Astrocyte of the hippocampus (primary cell): ENCODE measurements at regions not wholly inside any gene's neighbourhood (a gene's known extent, or its start where the extent isn't known, plus 50 kb on each side); places are given as distances from the start of the nearest gene placed in this dataset.
A peak's percentile ranks its signal among the peaks of the same experiment; 100 is the strongest.
"Not testable (repeated sequence)": the region's sequence is repeated elsewhere in the genome, so short reads cannot be mapped to it uniquely, and the experiment has no call there.

Experiments
- DNase-seq: peaks from one replicate; pipeline ENCODE4 v3.0.0; 2011; ENCODE audit warnings: low read depth, low spot score

GRCh38 chr10:53439075-53439474 lies 666.5 kb upstream of the MBL2 start:
- not testable (repeated sequence) for DNase-seq

DNA sequence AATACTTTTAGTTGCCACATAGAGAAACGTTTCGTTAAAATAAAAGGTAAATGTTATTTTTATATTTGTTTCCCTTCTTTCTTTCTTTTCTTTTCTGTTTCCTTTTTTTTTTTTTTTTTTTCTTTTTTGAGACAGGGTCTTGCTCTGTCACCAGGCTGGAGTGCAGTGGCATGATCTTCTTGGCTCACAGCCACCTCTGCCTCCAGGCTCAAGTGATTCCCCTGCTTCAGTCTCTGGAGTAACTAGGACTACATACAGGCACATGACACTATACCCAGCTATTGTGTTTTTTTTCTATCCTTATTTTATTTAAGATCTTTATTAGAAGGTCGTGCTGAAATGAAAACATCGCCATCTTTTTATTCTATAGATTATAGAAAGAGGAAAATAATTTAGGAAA lies 661.8 kb upstream of the MBL2 start:
- DNase-seq, result no peak

DNA sequence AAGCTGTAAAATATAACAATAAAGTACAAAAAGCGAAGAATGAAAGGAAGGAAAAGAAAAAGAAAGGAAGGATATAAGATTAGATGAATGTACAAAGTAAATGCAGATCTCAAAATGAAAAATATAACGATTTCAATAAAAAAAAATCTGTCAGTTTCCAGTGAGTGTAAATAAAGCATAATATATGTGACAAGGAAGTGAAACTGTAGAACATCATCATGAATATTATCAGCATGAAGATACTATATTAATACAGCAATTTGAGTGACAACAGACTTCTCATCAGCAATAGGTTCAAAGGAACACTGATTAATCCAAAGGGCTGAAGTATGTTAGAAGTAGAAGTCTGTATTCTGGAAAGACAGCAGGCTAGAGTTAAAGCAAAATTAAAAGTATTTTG lies 659.5 kb upstream of the MBL2 start:
- no peak for DNase-seq

GRCh38 chr10:53430974-53431373 lies 658.4 kb upstream of the MBL2 start:
- no peak for DNase-seq

DNA sequence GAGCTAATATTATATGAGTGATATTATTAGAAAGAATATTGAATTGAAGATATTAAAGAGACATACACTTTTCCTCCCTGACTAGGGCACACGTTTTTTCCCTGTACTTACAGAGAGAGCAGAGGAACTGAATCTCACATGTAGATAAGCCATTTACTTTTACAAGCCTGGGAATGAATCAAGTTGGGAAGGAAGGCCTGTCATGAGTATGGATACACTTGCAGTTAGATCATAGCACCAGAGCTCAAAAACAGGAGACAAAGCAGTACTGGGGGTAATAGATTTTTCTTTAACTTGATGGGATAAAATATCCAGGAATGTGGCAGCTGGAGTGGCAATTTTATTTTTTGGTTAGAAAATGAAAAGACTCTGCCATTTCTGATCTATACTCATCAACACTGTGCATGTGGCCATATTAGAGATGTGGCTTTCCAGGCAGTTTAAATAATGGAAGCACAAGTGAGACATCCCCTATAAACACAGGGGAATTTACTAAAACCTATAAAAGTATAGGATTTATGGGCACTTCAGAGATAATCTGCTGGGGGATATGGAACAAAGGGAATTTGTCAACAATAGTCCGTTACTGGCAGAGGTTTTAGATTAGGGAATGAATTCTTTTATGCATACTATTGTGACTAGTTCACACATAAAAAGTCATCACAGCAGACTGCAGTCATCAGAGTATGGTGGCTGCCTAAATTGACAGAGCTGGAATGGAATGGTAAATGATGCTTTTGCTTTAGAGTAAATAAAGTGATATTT lies 657.7 kb upstream of the MBL2 start:
- peak; percentile 1 for DNase-seq

GRCh38 chr10:53422223-53422888 lies 649.8 kb upstream of the MBL2 start:
- no peak for DNase-seq

DNA sequence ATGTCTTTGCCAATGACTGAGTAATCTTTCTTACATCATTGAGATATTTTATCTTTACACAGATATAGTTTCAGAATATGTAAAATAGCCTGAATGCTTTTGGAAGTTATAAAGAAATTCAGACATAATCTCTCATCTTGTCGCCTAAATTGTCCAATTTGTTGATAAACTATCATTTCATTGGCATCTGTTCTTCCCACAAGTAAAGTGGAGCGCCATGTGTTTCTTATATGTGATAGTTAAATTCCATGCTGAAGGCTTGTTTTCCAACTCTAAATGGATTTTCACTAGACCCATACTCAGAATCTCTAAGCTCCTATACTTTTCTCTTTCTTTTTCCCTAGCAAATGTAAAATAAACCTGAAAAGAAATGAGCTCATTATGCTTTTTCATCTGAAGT lies 640.1 kb upstream of the MBL2 start:
- DNase-seq, result no peak

GRCh38 chr10:53406532-53406931 lies 633.9 kb upstream of the MBL2 start:
- no peak for DNase-seq

DNA sequence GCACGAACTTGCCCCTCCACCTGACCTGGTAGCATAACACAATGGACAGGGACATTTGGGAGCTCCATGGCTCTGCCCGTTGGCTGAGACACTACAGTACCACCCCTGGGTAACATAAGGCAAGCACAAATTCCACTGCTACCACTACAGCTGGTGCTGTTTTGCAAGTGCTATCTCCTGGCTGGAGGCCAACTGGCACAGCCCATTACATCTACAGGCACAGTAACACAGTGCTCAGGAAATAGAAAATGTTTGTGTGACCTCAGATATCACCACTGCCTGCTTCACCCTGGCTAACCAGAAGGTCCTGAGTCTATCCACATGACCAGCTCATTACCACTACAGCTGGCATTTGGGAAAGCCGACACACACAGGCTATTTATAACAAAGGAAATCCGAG lies 631.1 kb upstream of the MBL2 start:
- peak; percentile 50 for DNase-seq

DNA sequence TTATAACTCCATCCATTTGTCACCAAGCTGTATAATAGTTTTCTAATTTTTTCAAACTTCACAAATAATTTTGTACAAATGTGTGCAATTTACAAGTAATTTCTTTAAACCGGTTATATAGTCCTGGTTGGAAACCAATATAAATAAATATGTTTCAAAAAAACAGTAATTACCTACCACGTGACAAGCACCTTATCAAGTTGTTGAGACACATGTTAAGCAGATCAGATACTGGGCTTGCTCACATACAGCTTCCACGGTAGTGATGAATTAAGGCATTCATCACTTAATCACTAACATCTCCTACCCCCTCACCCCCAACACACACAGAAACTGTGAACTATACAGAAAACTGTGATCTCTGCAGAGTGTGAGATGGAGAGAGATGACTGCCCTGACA lies 630.0 kb upstream of the MBL2 start:
- no peak for DNase-seq

DNA sequence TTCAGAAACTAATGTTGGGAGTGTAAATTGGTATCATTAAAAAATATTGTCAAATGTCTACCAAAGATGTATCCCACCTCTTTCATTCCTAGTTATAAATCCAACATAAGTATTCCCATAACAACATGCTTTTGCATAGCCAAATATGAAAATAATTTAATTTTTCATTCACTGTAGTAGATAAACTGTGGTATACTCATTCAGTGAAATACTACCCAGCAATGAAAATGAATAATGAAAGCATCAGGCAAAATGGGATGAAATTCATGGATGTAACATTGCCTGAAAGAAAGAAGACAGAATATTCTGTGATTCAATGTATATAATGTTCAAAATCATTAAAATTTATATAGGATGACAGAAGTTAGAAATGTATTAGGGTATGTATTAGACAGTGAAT lies 629.0 kb upstream of the MBL2 start:
- DNase-seq, result no peak

DNA sequence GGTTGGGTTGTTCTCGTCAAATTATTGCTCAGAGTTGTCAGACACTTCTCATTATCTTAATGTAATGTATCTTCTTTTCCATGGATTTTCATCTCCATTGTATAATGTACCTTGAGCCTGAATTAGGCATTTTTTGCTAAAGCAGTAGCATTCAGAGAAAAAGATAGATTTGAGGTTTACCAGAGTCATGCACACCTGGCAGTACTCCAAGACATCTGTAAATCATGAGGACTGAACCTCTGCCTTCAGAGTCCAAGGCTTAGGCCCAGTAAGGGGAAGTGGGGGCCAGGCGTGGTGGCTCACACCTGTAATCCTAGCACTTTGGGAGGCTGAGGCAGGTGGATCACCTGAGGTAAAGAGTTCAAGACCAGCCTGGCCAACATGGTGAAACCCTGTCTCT lies 624.3 kb upstream of the MBL2 start:
- DNase-seq, result peak; percentile 7

DNA sequence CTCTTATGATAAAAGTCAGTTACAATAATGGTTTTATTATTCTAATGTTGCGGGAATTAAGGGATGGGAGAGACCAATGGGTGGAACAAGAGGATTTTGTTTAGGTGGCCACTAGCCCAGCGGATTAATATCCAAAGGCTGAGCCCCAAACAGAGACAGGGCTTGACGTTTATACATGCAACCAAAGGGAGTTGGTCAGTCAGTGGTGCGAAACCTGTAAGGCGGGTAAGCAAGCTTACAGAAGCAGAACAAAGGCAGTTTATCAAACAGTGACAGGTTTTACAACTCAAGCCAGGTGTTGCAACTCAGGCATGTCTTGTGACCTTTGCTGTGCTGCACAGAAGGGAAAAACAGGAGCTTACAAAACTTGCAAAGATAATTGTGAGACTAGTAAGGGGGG lies 622.9 kb upstream of the MBL2 start:
- no peak for DNase-seq

DNA sequence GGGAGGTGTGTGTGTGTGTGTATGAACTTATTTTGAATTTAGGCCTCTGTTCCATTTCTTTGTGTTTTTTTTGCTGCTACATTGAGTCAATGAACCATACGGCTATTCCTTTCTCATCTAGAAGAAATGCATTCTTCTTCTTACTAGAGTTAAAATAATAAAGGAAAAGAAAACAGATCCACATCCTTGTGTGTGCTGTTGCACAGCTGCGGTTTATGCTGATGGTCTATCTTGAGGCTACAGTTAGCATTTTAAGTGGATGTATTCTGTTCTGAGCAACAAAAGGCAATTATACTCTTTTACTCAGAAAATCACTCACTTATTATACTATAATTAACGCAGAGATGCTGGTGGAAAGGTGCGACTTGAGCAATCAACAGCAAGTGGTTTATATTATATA lies 615.0 kb upstream of the MBL2 start:
- DNase-seq, result peak; percentile 35

DNA sequence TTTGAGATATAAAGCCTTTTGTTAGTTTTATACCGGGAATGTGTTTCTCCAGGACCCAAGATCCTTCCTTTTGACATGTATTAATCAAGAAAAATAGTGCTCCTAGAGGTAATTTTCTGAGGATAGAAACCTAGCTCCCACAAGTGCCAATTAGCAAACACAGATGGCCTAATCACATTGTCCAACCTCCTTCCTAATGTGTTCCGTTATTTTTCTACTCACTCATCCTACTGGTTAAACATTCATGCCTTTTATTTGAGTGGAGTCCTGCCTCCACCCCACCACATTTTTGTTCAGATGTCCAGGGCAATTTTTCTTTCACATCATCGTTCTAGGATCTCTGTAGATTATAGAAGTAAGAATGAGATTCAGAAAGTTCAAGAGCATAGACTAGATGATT lies 610.0 kb upstream of the MBL2 start:
- DNase-seq, result no peak

- no peak for DNase-seq
Measured at GRCh38 chr10:53379956-53380355, 607.4 kb upstream of the MBL2 start.

DNA sequence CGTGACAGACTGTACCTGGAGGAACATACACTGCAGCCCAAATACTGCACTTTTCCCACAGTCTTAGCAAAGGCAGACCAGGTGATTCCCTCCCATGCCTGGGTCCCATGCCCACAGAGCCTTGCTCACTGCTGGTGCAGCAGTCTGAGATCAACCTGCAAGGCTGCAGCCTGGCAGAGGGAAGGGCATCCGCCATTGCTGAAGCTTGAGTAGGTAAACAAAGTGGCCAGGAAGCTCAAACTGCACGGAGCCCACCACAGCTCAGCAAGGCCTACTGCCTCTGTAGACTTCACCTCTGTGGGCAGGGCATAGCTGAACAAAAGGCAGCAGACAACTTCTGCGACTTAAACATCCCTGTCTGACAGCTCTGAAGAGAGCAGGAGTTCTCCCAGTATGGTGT lies 597.8 kb upstream of the MBL2 start:
- DNase-seq, result no peak

DNA sequence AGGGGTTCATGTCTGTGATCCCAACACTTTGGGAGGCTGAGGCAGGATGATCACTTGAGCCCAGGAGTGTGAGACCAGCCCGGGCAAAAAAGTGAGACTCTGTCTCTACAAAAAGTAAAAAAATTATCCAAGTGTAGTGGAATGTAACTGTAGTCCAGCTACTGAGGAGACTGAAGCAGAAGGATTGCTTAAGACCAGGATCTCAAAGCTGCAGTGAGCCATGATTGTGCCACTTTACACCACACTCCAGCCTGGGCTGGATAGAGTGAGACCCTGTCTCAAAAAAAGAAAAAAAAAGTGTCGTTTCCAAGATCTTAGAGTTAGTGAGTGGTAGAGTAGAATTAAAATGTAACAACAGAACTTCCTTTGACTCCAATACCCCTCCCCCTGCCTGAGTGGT lies 589.4 kb upstream of the MBL2 start:
- no peak for DNase-seq

GRCh38 chr10:53361281-53361680 lies 588.7 kb upstream of the MBL2 start:
- DNase-seq, result peak; percentile 4

GRCh38 chr10:53358978-53359377 lies 586.4 kb upstream of the MBL2 start:
- not testable (repeated sequence) for DNase-seq

- no peak for DNase-seq
Measured at GRCh38 chr10:53358536-53358935, 586.0 kb upstream of the MBL2 start.

DNA sequence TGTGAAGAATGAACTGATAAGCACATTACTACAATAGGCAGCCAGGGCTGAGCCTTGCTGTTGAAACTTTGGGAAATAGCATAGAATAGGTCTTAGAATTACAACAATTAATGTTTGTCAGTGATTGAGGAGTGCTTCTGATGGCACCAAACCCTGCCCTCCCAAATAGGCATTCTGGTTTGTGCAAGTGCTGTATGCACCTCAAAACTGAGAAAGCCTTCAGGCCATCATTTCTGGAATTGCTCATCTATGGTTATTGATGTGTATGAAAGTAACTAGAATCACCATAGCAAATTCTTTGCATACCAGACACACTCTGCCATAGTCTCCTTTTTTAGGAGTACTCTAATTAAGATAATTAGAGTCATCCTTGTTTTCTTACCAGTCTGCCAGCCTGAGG lies 585.0 kb upstream of the MBL2 start:
- peak; percentile 11 for DNase-seq

GRCh38 chr10:53356616-53357349 lies 584.2 kb upstream of the MBL2 start:
- peak; percentile 13 for DNase-seq
